ENCODE measurements at regions not wholly inside any gene's neighbourhood (a gene's known extent, or its start where the extent isn't known, plus 50 kb on each side); places are given as distances from the start of the nearest gene placed in this dataset.

- FAIRE-seq (no peak), DNase-seq (ENCODE audit: low spot score in 2 of 2) (no peak)
Measured at GRCh38 chr2:133833746-133834145, 265.5 kb upstream of the NCKAP5 start.

DNA sequence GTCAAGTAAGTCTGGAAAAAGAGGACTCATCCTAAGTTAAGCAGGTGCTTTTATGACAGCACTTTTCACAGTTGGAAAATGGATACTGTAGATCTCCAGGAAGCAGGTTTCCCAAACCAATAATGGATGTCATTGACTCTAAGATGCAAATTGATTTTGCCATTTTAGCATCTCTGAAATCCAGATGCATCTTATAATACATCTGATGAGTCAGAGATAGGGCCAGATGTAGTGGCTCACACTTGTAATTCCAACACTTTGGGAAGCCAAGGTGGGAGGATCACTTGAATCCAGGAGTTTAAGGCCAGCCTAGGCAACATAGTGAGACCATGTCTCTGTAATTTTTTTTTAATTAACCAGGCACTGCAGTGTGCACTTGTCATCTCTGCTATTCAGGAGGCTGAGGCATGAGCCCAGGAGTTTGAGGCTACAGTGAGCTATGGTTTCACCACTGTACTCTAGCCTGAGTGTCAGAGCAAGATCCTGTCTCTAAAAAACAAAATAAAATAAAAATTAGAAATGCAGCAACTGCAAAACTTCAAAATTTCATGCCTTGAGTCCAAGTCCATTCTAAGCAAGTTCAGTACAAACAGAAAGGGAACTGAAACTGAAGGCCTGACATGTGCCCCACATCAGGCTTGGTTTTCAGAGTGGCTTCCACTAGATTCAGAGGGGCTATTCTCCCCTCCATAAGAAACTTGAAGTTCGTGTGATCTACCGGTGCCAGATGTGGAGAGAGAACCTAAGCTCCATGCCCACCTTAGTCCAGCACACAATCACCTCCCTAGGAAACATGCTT lies 267.8 kb upstream of the NCKAP5 start:
- DNase-seq (ENCODE audit: low spot score in 2 of 2): no peak
- FAIRE-seq: no peak

- FAIRE-seq (no peak), DNase-seq (ENCODE audit: low spot score in 2 of 2) (no peak)
Measured at GRCh38 chr2:133836691-133837345, 268.6 kb upstream of the NCKAP5 start.

DNA sequence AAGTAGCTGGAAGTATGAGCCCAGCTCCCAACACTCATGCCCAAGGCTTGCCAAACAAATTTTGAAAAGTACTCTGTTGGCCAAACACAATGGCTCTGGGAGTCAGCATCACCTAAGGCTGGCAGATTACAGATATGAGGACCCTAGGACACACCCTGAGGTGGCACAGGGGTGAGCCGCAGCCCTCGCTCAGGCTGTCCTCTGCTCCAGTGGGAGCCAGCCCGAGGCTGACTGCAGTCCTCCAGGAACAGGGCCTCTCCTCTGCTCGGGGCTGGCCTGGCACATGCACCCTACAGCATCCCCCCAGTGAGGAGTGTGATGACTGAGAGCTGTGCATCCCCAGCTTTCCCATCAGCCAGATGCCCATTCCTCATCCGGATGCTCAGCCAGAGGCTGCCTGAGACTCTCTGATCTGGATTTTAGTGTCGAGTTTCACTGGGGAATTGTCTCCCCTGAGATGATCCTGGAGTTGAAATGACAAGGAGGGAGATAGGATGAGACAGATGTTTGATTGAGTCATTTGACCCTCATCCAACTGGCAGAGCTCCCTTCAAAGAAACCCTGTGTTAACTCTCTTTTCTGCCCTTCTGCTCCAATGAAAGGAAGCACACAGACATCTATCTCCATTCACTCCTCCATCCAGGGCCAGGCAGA lies 269.3 kb upstream of the NCKAP5 start:
- no peak for FAIRE-seq

DNA sequence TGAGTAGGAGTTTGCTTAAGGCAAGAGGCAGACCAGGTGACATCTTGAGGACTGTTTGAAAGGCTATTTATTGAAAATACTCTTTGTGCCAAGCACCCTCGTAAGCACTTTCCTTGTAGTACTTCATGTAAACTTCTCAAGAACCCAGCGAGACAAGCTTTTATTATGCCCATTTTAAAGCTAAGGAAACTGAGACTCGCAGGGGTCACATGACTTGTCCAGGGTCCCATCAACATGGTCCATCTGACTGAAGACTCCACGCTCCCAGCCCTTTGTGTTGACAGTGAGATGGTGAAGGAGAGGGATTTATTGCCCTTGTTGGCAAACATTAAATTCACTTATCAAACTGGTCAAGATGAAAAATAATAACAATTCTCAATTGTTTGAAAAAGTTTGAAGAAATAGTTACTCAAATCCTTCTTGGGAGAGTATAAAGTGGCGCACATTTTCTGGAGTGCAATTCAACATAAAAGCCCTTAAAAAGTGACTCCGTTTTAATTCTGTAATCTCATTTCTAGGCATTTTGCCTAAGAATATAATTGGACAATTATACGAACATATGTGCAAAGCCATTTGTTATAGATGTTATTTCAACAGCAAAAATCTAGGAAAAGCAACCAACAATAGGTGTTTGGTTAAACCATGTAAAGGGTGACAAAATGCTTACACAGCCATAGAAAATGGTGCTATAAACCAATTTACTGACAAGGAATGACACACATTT lies 270.5 kb upstream of the NCKAP5 start:
- no peak for FAIRE-seq
- no peak for DNase-seq (ENCODE audit: low spot score in 2 of 2)

More for the DNA sequence above, 269.3 kb upstream of the NCKAP5 start:
- DNase-seq (ENCODE audit: low spot score in 2 of 2): no peak

GRCh38 chr2:133839677-133840076 lies 271.4 kb upstream of the NCKAP5 start:
- FAIRE-seq (no peak), DNase-seq (ENCODE audit: low spot score in 2 of 2) (no peak)

- FAIRE-seq: no peak
Measured at GRCh38 chr2:133840761-133841160, 272.5 kb upstream of the NCKAP5 start.

DNA sequence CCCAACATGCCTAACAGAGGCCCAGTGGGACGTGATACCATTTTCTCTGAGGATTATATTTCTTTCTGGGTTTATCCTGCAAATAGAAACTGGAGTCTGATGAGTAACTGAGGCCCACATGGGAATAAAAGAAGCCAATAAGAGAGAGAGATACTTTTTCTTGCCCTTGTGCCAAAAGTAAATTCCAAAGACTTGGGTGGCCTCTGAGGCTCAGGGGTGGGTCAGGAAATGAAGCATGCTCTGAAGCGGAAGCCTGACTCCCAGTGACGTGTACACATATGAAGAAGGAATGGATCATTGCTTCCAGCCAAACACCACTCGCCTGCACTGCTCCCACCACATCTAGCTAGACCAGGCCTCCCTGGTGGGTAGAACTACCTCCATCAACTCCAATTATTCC lies 273.6 kb upstream of the NCKAP5 start:
- FAIRE-seq: no peak

More at GRCh38 chr2:133840761-133841160, 272.5 kb upstream of the NCKAP5 start:
- no peak for DNase-seq (ENCODE audit: low spot score in 2 of 2)

DNA sequence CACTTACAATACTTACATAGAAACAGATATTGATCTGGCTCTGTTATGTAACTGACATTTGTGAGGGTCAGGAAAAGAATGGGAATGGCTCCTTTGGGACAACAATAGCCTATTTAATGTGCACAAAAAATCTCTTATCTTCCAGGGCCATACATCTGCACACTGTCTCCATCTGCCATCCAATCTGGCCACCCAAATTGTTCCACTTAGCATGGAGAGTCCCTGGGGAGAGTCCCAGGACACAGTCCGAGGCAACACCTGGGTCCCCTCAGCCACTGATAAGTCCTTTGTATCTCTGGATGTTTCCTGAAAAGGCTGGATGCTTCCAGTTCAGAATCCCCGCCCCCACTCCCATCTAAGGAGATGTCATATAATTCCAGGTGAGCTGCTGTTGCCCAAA lies 274.2 kb upstream of the NCKAP5 start:
- FAIRE-seq: no peak

More for the DNA sequence above, 273.6 kb upstream of the NCKAP5 start:
- no peak for DNase-seq (ENCODE audit: low spot score in 2 of 2)

DNA sequence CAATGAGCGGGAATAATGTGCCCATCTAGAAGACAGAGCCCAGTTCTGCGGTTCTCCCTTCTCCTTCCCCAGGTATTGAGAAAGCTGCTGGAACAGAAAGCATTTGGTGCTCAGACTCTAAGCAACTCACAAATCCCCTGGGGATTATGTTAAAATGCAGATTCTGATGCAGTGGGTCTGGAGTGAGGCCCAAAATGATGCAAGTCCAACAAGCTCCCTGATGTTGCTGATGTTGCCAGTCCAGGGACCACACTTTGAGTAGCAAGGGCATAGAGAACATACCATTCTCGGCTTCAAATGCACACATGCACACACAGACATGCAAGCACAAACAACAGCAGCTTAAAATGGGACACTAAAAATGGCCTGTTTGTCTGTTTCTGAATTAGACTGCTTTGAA lies 274.8 kb upstream of the NCKAP5 start:
- DNase-seq (ENCODE audit: low spot score in 2 of 2) (no peak), FAIRE-seq (no peak)

More for the DNA sequence above, 274.2 kb upstream of the NCKAP5 start:
- DNase-seq (ENCODE audit: low spot score in 2 of 2): no peak

DNA sequence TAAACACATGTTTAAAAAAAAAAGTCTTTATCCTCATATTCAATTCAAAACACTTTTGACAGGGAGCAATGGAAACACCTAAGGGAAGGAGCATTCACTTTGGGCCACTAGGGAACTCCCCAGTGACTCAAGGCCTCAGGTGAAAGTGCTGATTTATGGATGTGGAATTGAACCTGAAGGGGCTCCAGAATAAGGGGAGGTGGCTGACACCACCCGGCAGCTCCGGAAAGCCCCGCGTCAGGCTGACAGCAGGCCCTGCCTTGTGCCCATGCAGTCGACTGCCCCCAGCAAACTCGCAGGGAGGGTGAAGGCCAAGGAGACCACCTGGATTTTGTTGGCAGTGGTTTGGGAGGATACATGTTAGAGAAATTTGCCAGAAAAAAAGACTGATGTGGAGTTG lies 275.3 kb upstream of the NCKAP5 start:
- FAIRE-seq: no peak
- no peak for DNase-seq (ENCODE audit: low spot score in 2 of 2)

DNA sequence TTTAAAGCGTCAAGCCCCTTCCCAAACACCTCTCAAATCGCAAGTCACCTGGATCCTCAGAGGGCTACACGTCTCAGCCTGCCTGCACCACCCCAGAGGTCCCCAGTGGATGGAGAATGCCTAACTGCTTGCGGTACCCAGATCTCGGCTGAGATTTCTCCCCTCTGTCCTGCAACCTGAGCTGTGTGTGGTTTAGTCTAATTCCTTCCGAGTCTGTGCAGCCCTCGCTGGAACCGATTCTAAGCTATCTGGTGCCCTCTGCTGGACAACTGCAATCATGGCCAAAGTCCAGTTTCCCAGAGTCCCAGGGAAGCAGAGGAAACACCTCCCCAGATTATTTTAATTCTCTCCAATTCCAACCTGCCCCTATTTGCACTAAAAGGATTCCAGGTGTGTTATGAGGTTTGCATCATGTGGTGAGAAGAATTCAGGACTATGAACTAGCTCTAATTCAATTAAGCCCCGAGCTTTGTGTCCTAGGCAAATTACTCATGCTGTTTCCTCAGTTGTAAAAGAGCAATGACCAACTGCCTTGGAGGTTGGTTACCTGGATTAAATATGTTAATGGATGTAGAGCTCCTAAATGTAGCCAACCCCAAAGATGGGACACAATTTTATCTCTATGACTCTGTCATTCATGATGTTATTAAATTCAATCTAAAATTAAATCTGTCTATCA lies 276.1 kb upstream of the NCKAP5 start:
- DNase-seq (ENCODE audit: low spot score in 2 of 2) (peak; percentile 45 to 75), FAIRE-seq (no peak)

DNA sequence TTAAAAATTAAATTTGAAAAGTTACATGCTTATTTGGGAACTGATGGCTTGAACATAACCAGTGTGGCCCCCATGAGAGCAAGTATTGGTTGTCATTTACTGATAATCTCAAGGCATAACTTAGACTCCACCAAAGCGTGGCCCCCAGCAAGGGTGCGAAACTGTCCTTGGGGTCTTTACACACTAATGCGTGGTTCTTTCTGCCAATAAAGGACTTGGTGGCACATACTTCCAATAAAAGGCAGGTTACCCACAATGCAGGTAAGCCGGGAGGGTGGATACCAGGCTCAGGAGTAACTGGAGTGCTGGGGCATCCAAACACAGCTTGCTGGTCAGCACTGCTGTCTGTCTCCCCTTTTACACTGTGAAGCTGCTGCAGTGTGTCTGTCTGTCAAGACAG lies 278.2 kb upstream of the NCKAP5 start:
- FAIRE-seq (no peak), DNase-seq (ENCODE audit: low spot score in 2 of 2) (no peak)

DNA sequence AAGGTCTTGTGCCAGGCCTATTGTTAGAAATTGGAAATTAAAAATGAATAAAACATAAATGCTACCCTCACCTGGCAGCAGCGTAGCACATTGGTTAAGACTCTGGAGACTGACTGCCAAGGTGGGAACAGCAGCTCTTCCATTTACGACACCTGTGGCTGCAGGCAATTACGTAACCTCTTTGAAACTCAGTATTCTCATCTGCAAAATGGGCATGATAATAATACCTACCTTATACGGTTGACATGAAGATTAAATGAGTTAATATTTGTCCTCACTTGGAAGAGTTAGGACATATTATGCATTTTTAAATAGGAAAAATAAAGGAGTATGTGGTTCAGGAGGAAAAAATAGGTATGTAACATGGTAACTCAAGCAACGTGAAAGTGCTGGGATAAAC lies 279.3 kb upstream of the NCKAP5 start:
- FAIRE-seq (no peak), DNase-seq (ENCODE audit: low spot score in 2 of 2) (no peak)

DNA sequence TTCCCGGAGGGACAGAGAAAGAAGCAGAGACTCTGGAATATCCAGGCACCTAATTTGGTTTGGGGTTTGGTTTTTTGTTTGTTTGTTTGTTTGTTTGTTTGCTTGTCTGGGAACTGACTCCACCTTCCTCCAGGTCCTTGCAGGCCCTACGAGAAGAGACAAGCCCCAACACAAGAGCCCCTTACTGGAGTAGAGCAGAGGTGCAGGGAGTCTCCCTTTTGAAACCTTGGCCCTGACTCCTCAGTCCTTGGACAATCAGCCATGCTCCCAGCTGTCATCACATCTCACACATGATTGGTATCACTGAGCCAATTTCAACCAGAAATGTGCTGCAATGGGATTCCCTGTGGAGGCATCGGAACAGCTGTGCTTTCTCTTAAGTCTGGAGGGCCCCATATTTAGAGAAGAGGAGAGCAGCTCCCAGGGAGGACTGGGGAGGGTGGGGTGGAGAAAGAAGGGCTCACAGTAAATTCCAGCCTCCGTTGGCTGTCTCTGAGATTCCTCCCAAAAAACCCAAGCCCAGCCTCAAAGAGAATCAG lies 279.9 kb upstream of the NCKAP5 start:
- FAIRE-seq (no peak), DNase-seq (ENCODE audit: low spot score in 2 of 2) (no peak)

GRCh38 chr2:133849341-133849740 lies 281.1 kb upstream of the NCKAP5 start:
- DNase-seq (ENCODE audit: low spot score in 2 of 2) (no peak), FAIRE-seq (no peak)

- DNase-seq (ENCODE audit: low spot score in 2 of 2) (no peak), FAIRE-seq (no peak)
Measured at GRCh38 chr2:133854603-133855200, 286.4 kb upstream of the NCKAP5 start.

GRCh38 chr2:133855526-133855925 lies 287.3 kb upstream of the NCKAP5 start:
- DNase-seq (ENCODE audit: low spot score in 2 of 2) (no peak), FAIRE-seq (no peak)

DNA sequence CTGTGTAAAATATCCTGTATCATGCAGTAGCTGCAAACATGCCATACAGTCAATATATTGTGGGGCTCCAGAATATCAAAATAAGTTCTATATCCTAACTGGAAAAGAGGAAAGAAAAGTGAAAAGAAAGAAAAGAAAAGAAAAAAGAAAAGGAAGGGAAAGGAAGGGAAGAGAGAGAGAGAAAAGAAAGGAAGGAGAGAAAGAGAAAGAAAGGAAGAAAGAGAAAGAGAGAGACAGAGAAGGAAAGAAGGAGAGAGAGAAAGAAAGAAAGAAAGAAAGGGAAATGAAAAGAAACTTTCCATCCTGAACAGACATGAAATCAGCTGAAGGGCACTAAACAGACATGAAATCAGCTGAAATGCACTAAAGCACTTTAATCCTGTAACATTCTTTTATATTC lies 288.4 kb upstream of the NCKAP5 start:
- no peak for DNase-seq (ENCODE audit: low spot score in 2 of 2)
- no peak for FAIRE-seq

DNA sequence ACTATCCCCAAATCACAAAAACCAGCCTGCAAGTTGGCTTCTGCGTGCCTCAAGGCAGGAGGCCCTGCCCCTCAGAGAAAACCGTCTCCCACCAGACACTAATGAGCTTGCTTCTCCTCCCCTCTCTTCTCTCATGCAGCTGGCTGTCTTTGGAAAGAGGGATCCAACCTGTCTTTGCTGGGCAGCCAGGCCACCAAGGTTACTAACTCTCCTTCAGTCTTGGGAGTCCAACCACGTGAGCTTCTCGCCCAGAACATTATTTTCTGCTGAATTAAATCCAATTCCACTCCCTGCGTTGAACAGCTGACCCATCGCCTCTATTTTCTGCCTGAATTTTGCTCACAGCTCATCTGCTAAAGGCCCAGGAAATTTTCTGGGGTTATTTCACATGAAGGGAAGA lies 291.3 kb upstream of the NCKAP5 start:
- FAIRE-seq: no peak
- DNase-seq (ENCODE audit: low spot score in 2 of 2): no peak

Data from frontal cortex (tissue), 3 donors.